ENCODE measurements at regions not wholly inside any gene's neighbourhood (a gene's known extent, or its start where the extent isn't known, plus 50 kb on each side); places are given as distances from the start of the nearest gene placed in this dataset.

DNA sequence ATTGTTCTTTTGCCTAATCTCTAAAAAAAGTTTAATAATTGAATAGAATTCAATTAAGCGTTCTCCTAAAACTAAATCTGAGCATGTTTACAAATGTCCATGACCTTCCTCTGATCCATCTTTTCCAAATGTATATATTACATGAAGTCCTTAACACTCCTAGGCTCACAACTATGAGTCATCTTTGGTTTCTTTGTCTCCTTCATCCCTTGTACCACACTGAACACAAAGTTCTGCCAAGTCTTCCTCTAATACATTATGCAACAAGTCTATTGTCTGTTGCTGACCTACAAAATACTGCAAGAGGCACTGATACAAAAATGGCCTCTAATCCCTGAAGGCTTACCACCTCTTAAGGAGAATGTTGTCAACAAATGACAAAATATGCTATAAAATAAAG lies 550.2 kb downstream of the PYDC2 start:
- Mint-ChIP-seq H3K36me3 (ENCODE audit: unreplicated experiment) (no peaks in the 10 kb centered on the region), H3K4me1 (ENCODE audit: low read depth, unreplicated experiment) (no peaks in the 10 kb centered on the region), H3K9me3 (ENCODE audit: unreplicated experiment) (no peaks in the 10 kb centered on the region), H3K27me3 (ENCODE audit: unreplicated experiment) (no peaks in the 10 kb centered on the region), H3K27ac (ENCODE audit: unreplicated experiment) (no peak overlapping the region), H3K4me3 (ENCODE audit: unreplicated experiment) (no peak overlapping the region)
- DNase-seq: no peak
- TF ChIP-seq, protein P1, sequence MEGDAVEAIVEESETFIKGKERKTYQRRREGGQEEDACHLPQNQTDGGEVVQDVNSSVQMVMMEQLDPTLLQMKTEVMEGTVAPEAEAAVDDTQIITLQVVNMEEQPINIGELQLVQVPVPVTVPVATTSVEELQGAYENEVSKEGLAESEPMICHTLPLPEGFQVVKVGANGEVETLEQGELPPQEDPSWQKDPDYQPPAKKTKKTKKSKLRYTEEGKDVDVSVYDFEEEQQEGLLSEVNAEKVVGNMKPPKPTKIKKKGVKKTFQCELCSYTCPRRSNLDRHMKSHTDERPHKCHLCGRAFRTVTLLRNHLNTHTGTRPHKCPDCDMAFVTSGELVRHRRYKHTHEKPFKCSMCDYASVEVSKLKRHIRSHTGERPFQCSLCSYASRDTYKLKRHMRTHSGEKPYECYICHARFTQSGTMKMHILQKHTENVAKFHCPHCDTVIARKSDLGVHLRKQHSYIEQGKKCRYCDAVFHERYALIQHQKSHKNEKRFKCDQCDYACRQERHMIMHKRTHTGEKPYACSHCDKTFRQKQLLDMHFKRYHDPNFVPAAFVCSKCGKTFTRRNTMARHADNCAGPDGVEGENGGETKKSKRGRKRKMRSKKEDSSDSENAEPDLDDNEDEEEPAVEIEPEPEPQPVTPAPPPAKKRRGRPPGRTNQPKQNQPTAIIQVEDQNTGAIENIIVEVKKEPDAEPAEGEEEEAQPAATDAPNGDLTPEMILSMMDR (IDR thresholded peaks at IDR 0.05; ENCODE audit: partially characterized antibody, unreplicated experiment): no peak

DNA sequence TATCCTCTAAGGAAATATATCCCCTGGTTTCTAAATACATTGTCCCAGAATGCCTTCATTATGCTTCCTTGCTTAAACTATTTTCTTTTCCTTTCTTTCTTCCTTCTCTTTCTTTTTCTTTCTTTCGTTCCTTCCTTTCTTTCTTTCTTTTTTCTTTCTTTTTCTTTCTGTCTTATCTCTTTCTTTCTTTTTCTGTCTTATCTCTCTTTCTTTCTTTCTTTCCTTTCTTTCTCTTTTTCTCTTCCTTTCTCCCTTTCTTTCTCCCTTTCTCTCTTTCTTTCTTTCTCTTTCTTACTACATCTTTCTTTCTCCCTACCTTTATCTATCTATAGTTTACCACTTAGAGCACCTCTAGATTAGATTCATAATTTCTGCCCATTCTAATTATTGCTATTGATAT lies 552.1 kb downstream of the PYDC2 start:
- H3K4me1 Mint-ChIP-seq (ENCODE audit: low read depth, unreplicated experiment): no peaks in the 10 kb centered on the region
- DNase-seq: no peak
- no peak overlapping the region for H3K27ac Mint-ChIP-seq (ENCODE audit: unreplicated experiment)
- TF ChIP-seq, protein P1 (IDR thresholded peaks at IDR 0.05; ENCODE audit: partially characterized antibody, unreplicated experiment): no peak
- H3K4me3 Mint-ChIP-seq (ENCODE audit: unreplicated experiment): no peak overlapping the region
- no peaks in the 10 kb centered on the region for H3K36me3 Mint-ChIP-seq (ENCODE audit: unreplicated experiment)
- no peaks in the 10 kb centered on the region for H3K9me3 Mint-ChIP-seq (ENCODE audit: unreplicated experiment)
- H3K27me3 Mint-ChIP-seq (ENCODE audit: unreplicated experiment): no peaks in the 10 kb centered on the region

DNA sequence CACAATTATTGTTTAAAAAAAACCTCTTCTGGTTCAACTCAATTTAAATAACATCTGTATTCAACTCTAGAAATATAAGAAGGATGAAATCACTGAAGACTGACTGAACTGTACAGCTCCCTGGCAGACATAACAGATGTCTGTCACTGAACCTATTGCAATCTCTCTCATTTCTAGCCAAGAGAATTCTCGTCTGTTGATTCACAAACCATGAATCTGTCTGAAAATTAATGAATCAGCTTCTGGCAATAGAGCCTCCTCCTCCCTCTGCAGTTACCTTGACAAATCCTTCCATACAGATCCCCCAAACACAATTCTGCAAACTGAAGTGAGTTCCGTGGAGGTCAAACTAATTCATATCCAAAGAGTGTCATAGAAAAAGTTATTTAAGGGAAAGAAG lies 561.4 kb downstream of the PYDC2 start:
- Mint-ChIP-seq H3K27me3 (ENCODE audit: unreplicated experiment) (no peaks in the 10 kb centered on the region), H3K4me3 (ENCODE audit: unreplicated experiment) (no peak overlapping the region), H3K36me3 (ENCODE audit: unreplicated experiment) (no peaks in the 10 kb centered on the region), H3K9me3 (ENCODE audit: unreplicated experiment) (peaks cover 3% of the 10 kb centered on the region), H3K4me1 (ENCODE audit: low read depth, unreplicated experiment) (no peaks in the 10 kb centered on the region), H3K27ac (ENCODE audit: unreplicated experiment) (no peak overlapping the region)
- TF ChIP-seq, protein P1 (IDR thresholded peaks at IDR 0.05; ENCODE audit: partially characterized antibody, unreplicated experiment): no peak
- no peak for DNase-seq

DNA sequence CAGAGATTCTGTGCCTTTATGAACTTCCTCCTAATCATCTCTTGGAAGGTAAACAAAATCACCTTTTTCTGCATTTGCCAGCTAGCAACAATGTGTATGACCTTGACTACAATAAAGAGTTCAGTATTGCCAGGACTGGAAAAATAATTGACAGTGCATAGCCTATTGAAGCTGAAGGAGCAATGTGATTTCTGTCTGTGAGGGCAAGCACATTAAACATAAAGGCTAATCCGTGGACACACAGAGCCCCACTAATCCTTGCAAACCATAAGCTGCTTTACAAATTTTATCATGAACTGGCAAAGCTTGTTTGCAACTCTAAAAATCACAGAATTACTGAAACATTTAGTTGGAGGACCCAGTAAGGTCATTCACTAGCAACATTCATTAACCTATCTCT lies 563.8 kb downstream of the PYDC2 start:
- TF ChIP-seq, protein P1 (IDR thresholded peaks at IDR 0.05; ENCODE audit: partially characterized antibody, unreplicated experiment): no peak
- DNase-seq: no peak
- no peaks in the 10 kb centered on the region for H3K36me3 Mint-ChIP-seq (ENCODE audit: unreplicated experiment)
- H3K4me1 Mint-ChIP-seq (ENCODE audit: low read depth, unreplicated experiment): no peaks in the 10 kb centered on the region
- no peak overlapping the region for H3K4me3 Mint-ChIP-seq (ENCODE audit: unreplicated experiment)
- H3K27me3 Mint-ChIP-seq (ENCODE audit: unreplicated experiment): no peaks in the 10 kb centered on the region
- no peaks in the 10 kb centered on the region for H3K9me3 Mint-ChIP-seq (ENCODE audit: unreplicated experiment)
- no peak overlapping the region for H3K27ac Mint-ChIP-seq (ENCODE audit: unreplicated experiment)

DNA sequence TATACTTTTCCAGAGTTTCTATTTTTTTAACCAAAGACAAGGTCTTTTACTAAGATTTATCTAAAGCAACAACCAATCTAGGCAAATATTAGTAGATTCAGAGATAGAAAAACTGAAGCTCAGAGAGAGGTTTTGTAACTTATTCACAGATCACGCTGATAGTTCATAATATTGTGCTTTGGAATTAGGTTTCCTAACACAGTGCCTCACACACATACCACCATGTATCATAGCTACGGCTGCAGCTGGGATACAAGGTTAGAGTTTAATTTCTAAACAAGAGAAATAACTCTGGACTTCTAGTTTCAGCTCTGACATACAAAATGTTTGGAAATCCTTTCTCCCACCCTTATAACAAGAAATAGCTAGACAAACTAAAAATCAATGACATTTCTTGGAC lies 565.7 kb downstream of the PYDC2 start:
- no peak overlapping the region for H3K27ac Mint-ChIP-seq (ENCODE audit: unreplicated experiment)
- no peaks in the 10 kb centered on the region for H3K4me1 Mint-ChIP-seq (ENCODE audit: low read depth, unreplicated experiment)
- no peaks in the 10 kb centered on the region for H3K9me3 Mint-ChIP-seq (ENCODE audit: unreplicated experiment)
- H3K4me3 Mint-ChIP-seq (ENCODE audit: unreplicated experiment): no peak overlapping the region
- DNase-seq: no peak
- H3K36me3 Mint-ChIP-seq (ENCODE audit: unreplicated experiment): no peaks in the 10 kb centered on the region
- H3K27me3 Mint-ChIP-seq (ENCODE audit: unreplicated experiment): no peaks in the 10 kb centered on the region
- TF ChIP-seq, protein P1 (IDR thresholded peaks at IDR 0.05; ENCODE audit: partially characterized antibody, unreplicated experiment): no peak
